Ovary (tissue), 3 donors: ENCODE measurements at regions not wholly inside any gene's neighbourhood (a gene's known extent, or its start where the extent isn't known, plus 50 kb on each side); places are given as distances from the start of the nearest gene placed in this dataset.

Experiments
- EP300 ChIP-seq: sonication (generic); formaldehyde crosslinking; IDR thresholded peaks from one replicate; pipeline ENCODE4 v1.6.1; 2017; ENCODE audit warnings: antibody characterized with exemption
- POLR2A ChIP-seq: fragments of 450-650 bp; IDR thresholded peaks from one replicate; pipeline ENCODE4 v1.6.1; 2017; ENCODE audit warnings: antibody characterized with exemption, mild to moderate bottlenecking, moderate library complexity
- TF ChIP-seq, protein P1 (sequence below), 3 donors: fragments of 450-650 bp in 2 of 3; fragments of 200-600 bp in 1 of 3; IDR thresholded peaks; one replicate each; pipeline versions ENCODE4 v1.5.1 to v1.8.0; 2016 to 2022; ENCODE audit warnings: antibody characterized with exemption in 3 of 3, mild to moderate bottlenecking in 1 of 3
- donor health status: DM: no; HTN: no; CAD: no.

- TF ChIP-seq, protein P1, sequence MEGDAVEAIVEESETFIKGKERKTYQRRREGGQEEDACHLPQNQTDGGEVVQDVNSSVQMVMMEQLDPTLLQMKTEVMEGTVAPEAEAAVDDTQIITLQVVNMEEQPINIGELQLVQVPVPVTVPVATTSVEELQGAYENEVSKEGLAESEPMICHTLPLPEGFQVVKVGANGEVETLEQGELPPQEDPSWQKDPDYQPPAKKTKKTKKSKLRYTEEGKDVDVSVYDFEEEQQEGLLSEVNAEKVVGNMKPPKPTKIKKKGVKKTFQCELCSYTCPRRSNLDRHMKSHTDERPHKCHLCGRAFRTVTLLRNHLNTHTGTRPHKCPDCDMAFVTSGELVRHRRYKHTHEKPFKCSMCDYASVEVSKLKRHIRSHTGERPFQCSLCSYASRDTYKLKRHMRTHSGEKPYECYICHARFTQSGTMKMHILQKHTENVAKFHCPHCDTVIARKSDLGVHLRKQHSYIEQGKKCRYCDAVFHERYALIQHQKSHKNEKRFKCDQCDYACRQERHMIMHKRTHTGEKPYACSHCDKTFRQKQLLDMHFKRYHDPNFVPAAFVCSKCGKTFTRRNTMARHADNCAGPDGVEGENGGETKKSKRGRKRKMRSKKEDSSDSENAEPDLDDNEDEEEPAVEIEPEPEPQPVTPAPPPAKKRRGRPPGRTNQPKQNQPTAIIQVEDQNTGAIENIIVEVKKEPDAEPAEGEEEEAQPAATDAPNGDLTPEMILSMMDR (IDR thresholded peaks at IDR 0.05), result no peak
- TF ChIP-seq POLR2A (no peak), EP300 (no peak)
Observed at GRCh38 chr10:76779796-76780301, 857.8 kb downstream of the KCNMA1 start.
